ENCODE measurements at regions not wholly inside any gene's neighbourhood (a gene's known extent, or its start where the extent isn't known, plus 50 kb on each side); places are given as distances from the start of the nearest gene placed in this dataset.

- Histone ChIP-seq H3K36me3 (ENCODE audit: insufficient read depth, low read length) (no peaks in the 10 kb centered on the region), H3K9me3 (ENCODE audit: low read length) (no peaks in the 10 kb centered on the region), H3K9ac (ENCODE audit: low read length) (no peak overlapping the region), H3K4me3 (ENCODE audit: low read depth in 1 of 2, low read length in 2 of 2) (no peak overlapping the region), H3K27me3 (ENCODE audit: control insufficient read depth in 1 of 2, insufficient read depth in 2 of 2, low read length in 2 of 2) (no peaks in the 10 kb centered on the region), H3K27ac (ENCODE audit: low read depth, low read length) (no peak overlapping the region), H3K4me1 (ENCODE audit: insufficient read depth, low read length) (no peaks in the 10 kb centered on the region)
These were observed 541.0 kb upstream of the KLF12 start for GRCh38 chr13:74675182-74675581.

DNA sequence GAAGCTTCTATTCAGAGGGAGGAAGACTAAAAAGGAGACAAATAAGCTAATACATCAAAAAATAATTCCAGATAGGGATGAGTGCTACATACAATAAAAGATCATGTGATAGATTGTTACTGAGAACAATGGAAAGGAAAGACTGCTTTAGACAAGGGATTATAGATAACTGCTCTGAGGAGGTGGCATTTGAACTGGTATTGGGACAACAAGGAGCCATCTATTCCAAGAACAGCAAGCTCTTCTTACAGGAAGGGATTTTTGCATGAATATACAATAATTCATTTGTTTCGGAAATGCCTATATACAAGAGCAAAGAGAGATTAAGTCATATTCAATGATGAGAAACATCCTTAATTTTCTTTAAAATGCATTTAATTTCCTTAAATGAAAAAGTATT lies 540.5 kb upstream of the KLF12 start:
- Histone ChIP-seq H3K9me3 (ENCODE audit: low read length) (no peaks in the 10 kb centered on the region), H3K4me3 (ENCODE audit: low read depth in 1 of 2, low read length in 2 of 2) (no peak overlapping the region), H3K27ac (ENCODE audit: low read depth, low read length) (no peak overlapping the region), H3K27me3 (ENCODE audit: control insufficient read depth in 1 of 2, insufficient read depth in 2 of 2, low read length in 2 of 2) (no peaks in the 10 kb centered on the region), H3K4me1 (ENCODE audit: insufficient read depth, low read length) (no peaks in the 10 kb centered on the region), H3K9ac (ENCODE audit: low read length) (no peak overlapping the region), H3K36me3 (ENCODE audit: insufficient read depth, low read length) (no peaks in the 10 kb centered on the region)

GRCh38 chr13:74669149-74669548 lies 534.9 kb upstream of the KLF12 start:
- no peaks in the 10 kb centered on the region for H3K4me1 ChIP-seq (ENCODE audit: insufficient read depth, low read length)
- no peaks in the 10 kb centered on the region for H3K9me3 ChIP-seq (ENCODE audit: low read length)
- H3K4me3 ChIP-seq (ENCODE audit: low read depth in 1 of 2, low read length in 2 of 2): no peak overlapping the region
- no peak overlapping the region for H3K9ac ChIP-seq (ENCODE audit: low read length)
- no peaks in the 10 kb centered on the region for H3K27me3 ChIP-seq (ENCODE audit: control insufficient read depth in 1 of 2, insufficient read depth in 2 of 2, low read length in 2 of 2)
- no peaks in the 10 kb centered on the region for H3K36me3 ChIP-seq (ENCODE audit: insufficient read depth, low read length)
- H3K27ac ChIP-seq (ENCODE audit: low read depth, low read length): no peak overlapping the region

DNA sequence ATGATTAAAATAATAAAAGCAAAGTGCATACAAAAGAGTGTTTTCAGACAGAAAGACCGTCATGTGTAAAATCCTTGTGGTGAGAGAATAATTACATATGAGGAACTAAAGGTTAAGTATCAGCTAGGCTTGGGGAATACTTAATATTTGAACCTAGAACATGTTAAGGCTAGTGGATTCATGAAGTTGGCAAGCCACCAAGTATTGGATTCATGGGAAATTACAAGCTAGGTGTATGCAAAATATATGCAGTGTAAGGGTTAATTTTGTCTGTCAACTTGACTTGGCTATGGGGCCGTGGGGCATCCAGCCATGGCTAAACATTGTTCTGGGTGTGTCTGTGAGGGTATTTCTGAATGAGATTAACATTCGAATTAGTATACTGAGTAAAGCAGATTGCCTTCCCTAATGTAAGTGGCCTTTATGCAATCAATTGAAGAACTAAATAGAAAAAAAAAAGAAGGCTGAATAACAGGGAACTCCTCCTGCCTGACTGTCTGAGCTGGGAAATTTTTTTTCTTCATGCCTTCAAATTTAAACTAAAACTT lies 533.5 kb upstream of the KLF12 start:
- Histone ChIP-seq H3K36me3 (ENCODE audit: insufficient read depth, low read length) (no peaks in the 10 kb centered on the region), H3K27ac (ENCODE audit: low read depth, low read length) (no peak overlapping the region), H3K27me3 (ENCODE audit: control insufficient read depth in 1 of 2, insufficient read depth in 2 of 2, low read length in 2 of 2) (no peaks in the 10 kb centered on the region), H3K9me3 (ENCODE audit: low read length) (no peaks in the 10 kb centered on the region), H3K9ac (ENCODE audit: low read length) (no peak overlapping the region), H3K4me3 (ENCODE audit: low read depth in 1 of 2, low read length in 2 of 2) (no peak overlapping the region), H3K4me1 (ENCODE audit: insufficient read depth, low read length) (no peaks in the 10 kb centered on the region)

DNA sequence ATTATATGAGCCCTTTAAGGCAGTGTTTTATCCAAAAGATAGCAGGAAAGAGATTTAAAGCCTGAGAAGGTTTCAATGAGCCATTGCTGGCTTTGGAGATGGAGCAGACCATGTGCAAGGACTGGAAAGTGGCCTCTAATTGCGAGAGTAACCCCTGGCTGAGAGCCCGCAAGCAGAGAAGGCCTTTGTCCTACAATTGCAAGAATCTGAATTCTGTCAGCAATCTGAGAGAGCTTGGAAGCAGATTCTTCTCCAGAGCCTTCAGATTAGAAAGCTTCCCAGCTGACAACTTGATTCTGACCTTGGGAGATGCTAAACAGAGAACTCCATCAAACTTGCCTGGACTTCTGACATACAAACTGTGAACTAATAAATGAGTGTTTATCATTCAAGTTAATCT lies 528.7 kb upstream of the KLF12 start:
- Histone ChIP-seq H3K27ac (ENCODE audit: low read depth, low read length) (no peak overlapping the region), H3K4me3 (ENCODE audit: low read depth in 1 of 2, low read length in 2 of 2) (no peak overlapping the region), H3K9ac (ENCODE audit: low read length) (no peak overlapping the region), H3K27me3 (ENCODE audit: control insufficient read depth in 1 of 2, insufficient read depth in 2 of 2, low read length in 2 of 2) (no peaks in the 10 kb centered on the region), H3K36me3 (ENCODE audit: insufficient read depth, low read length) (no peaks in the 10 kb centered on the region), H3K9me3 (ENCODE audit: low read length) (no peaks in the 10 kb centered on the region), H3K4me1 (ENCODE audit: insufficient read depth, low read length) (no peaks in the 10 kb centered on the region)

- Histone ChIP-seq H3K27me3 (ENCODE audit: control insufficient read depth in 1 of 2, insufficient read depth in 2 of 2, low read length in 2 of 2) (no peaks in the 10 kb centered on the region), H3K4me3 (ENCODE audit: low read depth in 1 of 2, low read length in 2 of 2) (no peak overlapping the region), H3K36me3 (ENCODE audit: insufficient read depth, low read length) (no peaks in the 10 kb centered on the region), H3K4me1 (ENCODE audit: insufficient read depth, low read length) (no peaks in the 10 kb centered on the region), H3K9me3 (ENCODE audit: low read length) (no peaks in the 10 kb centered on the region), H3K27ac (ENCODE audit: low read depth, low read length) (no peak overlapping the region), H3K9ac (ENCODE audit: low read length) (no peak overlapping the region)
These were observed 527.6 kb upstream of the KLF12 start for GRCh38 chr13:74661851-74662250.

DNA sequence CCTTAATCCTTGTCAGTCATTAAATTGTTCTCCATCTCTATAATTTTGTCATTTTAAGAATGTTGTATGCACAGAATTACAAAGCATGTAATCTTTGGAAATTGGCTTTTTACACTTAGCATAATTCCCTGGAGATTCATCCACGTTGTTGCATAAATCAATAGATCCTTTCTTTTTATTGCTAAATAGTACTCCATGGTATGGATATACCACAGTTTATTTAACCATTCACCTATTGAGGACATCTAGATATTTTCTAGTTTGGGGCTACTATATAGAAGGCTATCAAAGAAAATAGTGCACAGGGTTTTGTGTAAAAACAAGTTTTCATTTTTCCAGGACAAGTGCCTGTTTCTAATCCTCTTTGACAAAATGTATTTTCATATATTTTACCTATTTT lies 523.6 kb upstream of the KLF12 start:
- Histone ChIP-seq H3K4me3 (ENCODE audit: low read depth in 1 of 2, low read length in 2 of 2) (no peak overlapping the region), H3K27me3 (ENCODE audit: control insufficient read depth in 1 of 2, insufficient read depth in 2 of 2, low read length in 2 of 2) (no peaks in the 10 kb centered on the region), H3K9me3 (ENCODE audit: low read length) (no peaks in the 10 kb centered on the region), H3K36me3 (ENCODE audit: insufficient read depth, low read length) (no peaks in the 10 kb centered on the region), H3K4me1 (ENCODE audit: insufficient read depth, low read length) (no peaks in the 10 kb centered on the region), H3K27ac (ENCODE audit: low read depth, low read length) (no peak overlapping the region), H3K9ac (ENCODE audit: low read length) (no peak overlapping the region)

GRCh38 chr13:74651121-74651520 lies 516.9 kb upstream of the KLF12 start:
- H3K4me1 ChIP-seq (ENCODE audit: insufficient read depth, low read length): no peaks in the 10 kb centered on the region
- no peaks in the 10 kb centered on the region for H3K27me3 ChIP-seq (ENCODE audit: control insufficient read depth in 1 of 2, insufficient read depth in 2 of 2, low read length in 2 of 2)
- no peak overlapping the region for H3K27ac ChIP-seq (ENCODE audit: low read depth, low read length)
- H3K9ac ChIP-seq (ENCODE audit: low read length): no peak overlapping the region
- no peak overlapping the region for H3K4me3 ChIP-seq (ENCODE audit: low read depth in 1 of 2, low read length in 2 of 2)
- no peaks in the 10 kb centered on the region for H3K9me3 ChIP-seq (ENCODE audit: low read length)
- H3K36me3 ChIP-seq (ENCODE audit: insufficient read depth, low read length): no peaks in the 10 kb centered on the region

- Histone ChIP-seq H3K27ac (ENCODE audit: low read depth, low read length) (no peak overlapping the region), H3K4me3 (ENCODE audit: low read depth in 1 of 2, low read length in 2 of 2) (no peak overlapping the region), H3K9ac (ENCODE audit: low read length) (no peak overlapping the region), H3K36me3 (ENCODE audit: insufficient read depth, low read length) (no peaks in the 10 kb centered on the region), H3K9me3 (ENCODE audit: low read length) (no peaks in the 10 kb centered on the region), H3K4me1 (ENCODE audit: insufficient read depth, low read length) (no peaks in the 10 kb centered on the region), H3K27me3 (ENCODE audit: control insufficient read depth in 1 of 2, insufficient read depth in 2 of 2, low read length in 2 of 2) (no peaks in the 10 kb centered on the region)
These were observed 513.8 kb upstream of the KLF12 start for GRCh38 chr13:74647991-74648390.

GRCh38 chr13:74647211-74647610 lies 513.0 kb upstream of the KLF12 start:
- Histone ChIP-seq H3K27me3 (ENCODE audit: control insufficient read depth in 1 of 2, insufficient read depth in 2 of 2, low read length in 2 of 2) (no peaks in the 10 kb centered on the region), H3K27ac (ENCODE audit: low read depth, low read length) (no peak overlapping the region), H3K36me3 (ENCODE audit: insufficient read depth, low read length) (no peaks in the 10 kb centered on the region), H3K4me1 (ENCODE audit: insufficient read depth, low read length) (no peaks in the 10 kb centered on the region), H3K9me3 (ENCODE audit: low read length) (no peaks in the 10 kb centered on the region), H3K9ac (ENCODE audit: low read length) (no peak overlapping the region), H3K4me3 (ENCODE audit: low read depth in 1 of 2, low read length in 2 of 2) (no peak overlapping the region)

DNA sequence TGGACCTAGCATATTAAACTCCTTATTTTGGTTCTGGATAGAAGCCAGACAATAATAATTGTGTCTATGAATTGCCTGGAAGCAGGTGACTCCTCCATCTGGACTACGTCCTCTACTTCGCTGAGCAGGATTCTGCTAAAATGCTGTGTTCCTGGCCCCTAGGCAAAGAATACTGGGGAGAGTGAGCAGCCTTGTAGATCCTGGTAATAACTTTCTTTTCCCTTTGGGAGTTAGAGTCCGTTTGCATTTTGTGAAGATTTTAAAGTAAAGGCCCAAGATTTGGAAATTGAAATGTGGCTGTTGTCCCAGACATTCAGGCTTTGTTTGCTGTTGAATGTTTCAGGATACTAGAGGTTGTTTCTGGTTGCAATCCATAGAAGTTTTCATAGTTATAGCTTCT lies 511.9 kb upstream of the KLF12 start:
- no peaks in the 10 kb centered on the region for H3K27me3 ChIP-seq (ENCODE audit: control insufficient read depth in 1 of 2, insufficient read depth in 2 of 2, low read length in 2 of 2)
- H3K36me3 ChIP-seq (ENCODE audit: insufficient read depth, low read length): no peaks in the 10 kb centered on the region
- H3K9ac ChIP-seq (ENCODE audit: low read length): no peak overlapping the region
- H3K27ac ChIP-seq (ENCODE audit: low read depth, low read length): no peak overlapping the region
- H3K9me3 ChIP-seq (ENCODE audit: low read length): no peaks in the 10 kb centered on the region
- no peak overlapping the region for H3K4me3 ChIP-seq (ENCODE audit: low read depth in 1 of 2, low read length in 2 of 2)
- H3K4me1 ChIP-seq (ENCODE audit: insufficient read depth, low read length): no peaks in the 10 kb centered on the region

- Histone ChIP-seq H3K9me3 (ENCODE audit: low read length) (no peaks in the 10 kb centered on the region), H3K9ac (ENCODE audit: low read length) (no peak overlapping the region), H3K27ac (ENCODE audit: low read depth, low read length) (no peak overlapping the region), H3K36me3 (ENCODE audit: insufficient read depth, low read length) (no peaks in the 10 kb centered on the region), H3K27me3 (ENCODE audit: control insufficient read depth in 1 of 2, insufficient read depth in 2 of 2, low read length in 2 of 2) (no peaks in the 10 kb centered on the region), H3K4me1 (ENCODE audit: insufficient read depth, low read length) (no peaks in the 10 kb centered on the region), H3K4me3 (ENCODE audit: low read depth in 1 of 2, low read length in 2 of 2) (no peak overlapping the region)
These were observed 511.4 kb upstream of the KLF12 start for GRCh38 chr13:74645586-74645985.
